ENCODE measurements at regions not wholly inside any gene's neighbourhood (a gene's known extent, or its start where the extent isn't known, plus 50 kb on each side); places are given as distances from the start of the nearest gene placed in this dataset.
A peak's percentile ranks its signal among the peaks of the same experiment; 100 is the strongest.

DNA sequence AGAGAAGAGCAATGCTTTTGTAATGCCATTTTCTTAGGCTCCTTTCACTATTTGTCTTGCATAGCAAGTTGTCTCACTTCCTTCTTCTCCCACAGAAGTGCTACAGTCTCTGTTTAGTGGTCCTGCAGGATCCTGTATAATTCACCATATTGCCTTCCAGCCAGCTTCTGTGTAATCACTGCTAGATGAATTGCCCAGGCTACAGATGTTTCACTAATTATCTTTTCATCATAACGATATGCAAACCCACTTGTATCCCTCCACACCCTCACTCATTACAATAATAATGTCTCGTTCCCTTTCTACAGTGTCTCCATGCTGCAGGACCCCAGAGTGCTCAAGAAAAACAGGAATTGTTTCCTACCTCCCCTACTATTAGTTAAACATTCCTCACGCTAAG, 402.9 kb downstream of the TBL1XR1 start:
- Histone ChIP-seq H3K36me3 (ENCODE audit: insufficient read depth, low read length) (no peaks in the 10 kb centered on the region), H3K9ac (ENCODE audit: low read depth, low read length) (no peak overlapping the region), H3K27me3 (ENCODE audit: insufficient read depth, low read length) (no peaks in the 10 kb centered on the region), H3K4me1 (ENCODE audit: insufficient read depth, low read length) (peaks cover 27% of the 10 kb centered on the region), H3K9me3 (ENCODE audit: insufficient read depth, low read depth, low read length) (no peaks in the 10 kb centered on the region), H3K27ac (ENCODE audit: low read depth, low read length) (no peak overlapping the region), H3K4me3 (ENCODE audit: low read length) (no peak overlapping the region)
- 85% methylated on average over 3 of the region's 3 CpGs for WGBS

DNA sequence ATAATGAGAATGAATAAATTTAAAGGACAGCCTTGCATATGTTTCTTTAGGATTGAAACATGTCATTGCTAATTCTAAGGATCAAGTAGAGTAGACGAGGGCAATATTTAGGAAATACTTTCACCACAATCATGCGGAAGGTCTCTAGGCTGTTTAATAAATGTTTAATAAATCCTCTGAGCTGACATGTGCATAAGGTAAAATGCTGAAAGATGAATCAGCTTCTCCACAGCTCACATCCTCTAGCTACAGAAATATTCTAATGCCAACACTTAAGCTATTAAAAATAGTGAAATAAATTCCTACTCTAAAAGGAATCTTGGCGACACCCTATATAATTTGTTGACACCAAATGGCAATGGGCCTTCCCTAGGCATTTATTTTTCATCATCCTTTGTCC, 407.3 kb downstream of the TBL1XR1 start:
- no peaks in the 10 kb centered on the region for H3K36me3 ChIP-seq (ENCODE audit: insufficient read depth, low read length)
- WGBS: 93% methylated on average over 3 of the region's 3 CpGs
- no peak overlapping the region for H3K27ac ChIP-seq (ENCODE audit: low read depth, low read length)
- H3K9me3 ChIP-seq (ENCODE audit: insufficient read depth, low read depth, low read length): no peaks in the 10 kb centered on the region
- H3K4me1 ChIP-seq (ENCODE audit: insufficient read depth, low read length): peaks cover 9% of the 10 kb centered on the region; the same call in 1 of the 2 replicates
- H3K27me3 ChIP-seq (ENCODE audit: insufficient read depth, low read length): no peaks in the 10 kb centered on the region
- H3K9ac ChIP-seq (ENCODE audit: low read depth, low read length): no peak overlapping the region
- H3K4me3 ChIP-seq (ENCODE audit: low read length): no peak overlapping the region

- 88% methylated on average over 1 of the region's 1 CpG for WGBS
- Histone ChIP-seq H3K4me1 (ENCODE audit: insufficient read depth, low read length) (peaks cover 2% of the 10 kb centered on the region; the same call in 1 of the 2 replicates), H3K27ac (ENCODE audit: low read depth, low read length) (no peak overlapping the region), H3K9ac (ENCODE audit: low read depth, low read length) (no peak overlapping the region), H3K27me3 (ENCODE audit: insufficient read depth, low read length) (no peaks in the 10 kb centered on the region), H3K4me3 (ENCODE audit: low read length) (no peak overlapping the region), H3K9me3 (ENCODE audit: insufficient read depth, low read depth, low read length) (no peaks in the 10 kb centered on the region), H3K36me3 (ENCODE audit: insufficient read depth, low read length) (no peaks in the 10 kb centered on the region)
Measured at GRCh38 chr3:176789281-176789705, 408.0 kb downstream of the TBL1XR1 start.

GRCh38 chr3:176787506-176787905, 409.8 kb downstream of the TBL1XR1 start:
- Histone ChIP-seq H3K36me3 (ENCODE audit: insufficient read depth, low read length) (no peaks in the 10 kb centered on the region), H3K9me3 (ENCODE audit: insufficient read depth, low read depth, low read length) (no peaks in the 10 kb centered on the region), H3K4me3 (ENCODE audit: low read length) (no peak overlapping the region), H3K27me3 (ENCODE audit: insufficient read depth, low read length) (no peaks in the 10 kb centered on the region), H3K9ac (ENCODE audit: low read depth, low read length) (no peak overlapping the region), H3K27ac (ENCODE audit: low read depth, low read length) (no peak overlapping the region), H3K4me1 (ENCODE audit: insufficient read depth, low read length) (no peaks in the 10 kb centered on the region)
- 86% methylated on average over 3 of the region's 3 CpGs for WGBS

GRCh38 chr3:176785171-176785570, 412.1 kb downstream of the TBL1XR1 start:
- Histone ChIP-seq H3K27me3 (ENCODE audit: insufficient read depth, low read length) (no peaks in the 10 kb centered on the region), H3K27ac (ENCODE audit: low read depth, low read length) (no peak overlapping the region), H3K36me3 (ENCODE audit: insufficient read depth, low read length) (no peaks in the 10 kb centered on the region), H3K4me3 (ENCODE audit: low read length) (no peak overlapping the region), H3K4me1 (ENCODE audit: insufficient read depth, low read length) (peaks cover 11% of the 10 kb centered on the region), H3K9ac (ENCODE audit: low read depth, low read length) (no peak overlapping the region), H3K9me3 (ENCODE audit: insufficient read depth, low read depth, low read length) (no peaks in the 10 kb centered on the region)
- WGBS: 97% methylated on average over 3 of the region's 3 CpGs

GRCh38 chr3:176780766-176781165, 416.5 kb downstream of the TBL1XR1 start:
- no peaks in the 10 kb centered on the region for H3K27me3 ChIP-seq (ENCODE audit: insufficient read depth, low read length)
- no peak overlapping the region for H3K4me3 ChIP-seq (ENCODE audit: low read length)
- peaks cover 13% of the 10 kb centered on the region for H3K4me1 ChIP-seq (ENCODE audit: insufficient read depth, low read length)
- no peaks in the 10 kb centered on the region for H3K36me3 ChIP-seq (ENCODE audit: insufficient read depth, low read length)
- no peaks in the 10 kb centered on the region for H3K9me3 ChIP-seq (ENCODE audit: insufficient read depth, low read depth, low read length)
- H3K27ac ChIP-seq (ENCODE audit: low read depth, low read length): 0 out of 2 replicates have a peak overlapping the region, but pooled peaks have one; percentile 14
- H3K9ac ChIP-seq (ENCODE audit: low read depth, low read length): no peak overlapping the region

GRCh38 chr3:176776622-176777175, 420.6 kb downstream of the TBL1XR1 start:
- Histone ChIP-seq H3K4me1 (ENCODE audit: insufficient read depth, low read length) (peaks cover 13% of the 10 kb centered on the region), H3K9ac (ENCODE audit: low read depth, low read length) (no peak overlapping the region), H3K36me3 (ENCODE audit: insufficient read depth, low read length) (no peaks in the 10 kb centered on the region), H3K9me3 (ENCODE audit: insufficient read depth, low read depth, low read length) (peaks cover 14% of the 10 kb centered on the region), H3K27ac (ENCODE audit: low read depth, low read length) (no peak overlapping the region), H3K4me3 (ENCODE audit: low read length) (no peak overlapping the region), H3K27me3 (ENCODE audit: insufficient read depth, low read length) (no peaks in the 10 kb centered on the region)
- WGBS: 90% methylated on average over 7 of the region's 7 CpGs

- WGBS: 80% methylated on average over 1 of the region's 1 CpG
- Histone ChIP-seq H3K4me1 (ENCODE audit: insufficient read depth, low read length) (no peaks in the 10 kb centered on the region), H3K36me3 (ENCODE audit: insufficient read depth, low read length) (no peaks in the 10 kb centered on the region), H3K27ac (ENCODE audit: low read depth, low read length) (no peak overlapping the region), H3K4me3 (ENCODE audit: low read length) (no peak overlapping the region), H3K9me3 (ENCODE audit: insufficient read depth, low read depth, low read length) (peaks cover 12% of the 10 kb centered on the region), H3K9ac (ENCODE audit: low read depth, low read length) (no peak overlapping the region), H3K27me3 (ENCODE audit: insufficient read depth, low read length) (no peaks in the 10 kb centered on the region)
Measured at GRCh38 chr3:176769547-176770190, 427.6 kb downstream of the TBL1XR1 start.

DNA sequence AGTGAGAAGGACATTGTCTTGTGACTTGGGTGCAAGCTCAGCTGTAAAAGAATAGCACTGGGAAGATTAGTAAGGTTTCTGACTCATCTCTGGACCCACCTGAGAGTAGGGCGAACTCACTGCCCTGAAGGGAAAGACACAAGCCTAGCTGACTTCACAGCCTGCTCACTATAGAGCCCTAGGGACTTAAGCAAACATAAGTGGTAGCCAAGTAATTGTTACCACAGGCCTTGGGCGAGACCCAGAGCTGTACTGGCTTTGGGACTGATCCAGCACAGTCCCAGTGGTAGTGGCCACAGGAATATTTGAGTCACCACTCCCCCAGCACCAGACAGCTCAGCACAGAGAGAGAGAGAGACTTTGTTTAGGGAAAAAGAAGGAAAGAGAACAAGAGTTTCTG, 429.9 kb downstream of the TBL1XR1 start:
- H3K36me3 ChIP-seq (ENCODE audit: insufficient read depth, low read length): no peaks in the 10 kb centered on the region
- H3K27me3 ChIP-seq (ENCODE audit: insufficient read depth, low read length): no peaks in the 10 kb centered on the region
- H3K4me3 ChIP-seq (ENCODE audit: low read length): no peak overlapping the region
- H3K9me3 ChIP-seq (ENCODE audit: insufficient read depth, low read depth, low read length): peaks cover 9% of the 10 kb centered on the region
- WGBS: 69% methylated on average over 2 of the region's 2 CpGs
- no peak overlapping the region for H3K27ac ChIP-seq (ENCODE audit: low read depth, low read length)
- no peak overlapping the region for H3K9ac ChIP-seq (ENCODE audit: low read depth, low read length)
- H3K4me1 ChIP-seq (ENCODE audit: insufficient read depth, low read length): no peaks in the 10 kb centered on the region

- H3K9ac ChIP-seq (ENCODE audit: low read depth, low read length): no peak overlapping the region
- 97% methylated on average over 1 of the region's 1 CpG for WGBS
Measured at GRCh38 chr3:176766862-176767261, 430.4 kb downstream of the TBL1XR1 start.

DNA sequence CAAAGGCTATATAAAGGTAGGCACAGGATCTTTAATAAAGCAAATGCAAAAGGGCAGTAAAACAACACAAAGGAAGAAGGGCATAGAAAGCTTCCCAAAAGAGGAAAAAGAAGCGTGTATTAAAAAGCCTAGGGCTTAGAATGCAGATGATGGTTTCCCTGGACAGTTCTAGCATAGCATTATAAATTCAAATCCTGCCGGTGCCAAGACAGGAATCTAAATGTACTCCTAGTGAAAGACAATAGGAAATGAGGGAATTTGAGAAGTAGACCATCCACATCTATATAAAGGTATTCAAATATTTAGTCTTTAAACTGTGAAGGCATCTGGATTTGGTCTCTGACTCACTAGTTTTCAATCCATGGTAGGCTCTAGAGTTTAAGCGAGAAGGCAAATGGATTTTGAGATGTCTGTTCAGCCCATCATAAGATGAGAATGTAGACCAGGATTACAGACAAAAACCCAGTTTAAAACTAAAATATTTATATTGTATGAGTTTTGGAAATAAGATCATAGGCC, 431.8 kb downstream of the TBL1XR1 start:
- H3K27me3 ChIP-seq (ENCODE audit: insufficient read depth, low read length): no peaks in the 10 kb centered on the region
- no peaks in the 10 kb centered on the region for H3K36me3 ChIP-seq (ENCODE audit: insufficient read depth, low read length)
- H3K4me3 ChIP-seq (ENCODE audit: low read length): no peak overlapping the region
- WGBS: 90% methylated on average over 3 of the region's 3 CpGs
- H3K9me3 ChIP-seq (ENCODE audit: insufficient read depth, low read depth, low read length): peaks cover 9% of the 10 kb centered on the region
- no peak overlapping the region for H3K9ac ChIP-seq (ENCODE audit: low read depth, low read length)
- H3K27ac ChIP-seq (ENCODE audit: low read depth, low read length): no peak overlapping the region
- no peaks in the 10 kb centered on the region for H3K4me1 ChIP-seq (ENCODE audit: insufficient read depth, low read length)

More at GRCh38 chr3:176766862-176767261, 430.4 kb downstream of the TBL1XR1 start:
- no peaks in the 10 kb centered on the region for H3K36me3 ChIP-seq (ENCODE audit: insufficient read depth, low read length)
- H3K9me3 ChIP-seq (ENCODE audit: insufficient read depth, low read depth, low read length): peaks cover 9% of the 10 kb centered on the region
- no peak overlapping the region for H3K4me3 ChIP-seq (ENCODE audit: low read length)
- no peaks in the 10 kb centered on the region for H3K27me3 ChIP-seq (ENCODE audit: insufficient read depth, low read length)
- no peak overlapping the region for H3K27ac ChIP-seq (ENCODE audit: low read depth, low read length)
- H3K4me1 ChIP-seq (ENCODE audit: insufficient read depth, low read length): no peaks in the 10 kb centered on the region

Data from HUES64 (cell line).